ENCODE measurements at regions not wholly inside any gene's neighbourhood (a gene's known extent, or its start where the extent isn't known, plus 50 kb on each side); places are given as distances from the start of the nearest gene placed in this dataset.
A peak's percentile ranks its signal among the peaks of the same experiment; 100 is the strongest.

DNA sequence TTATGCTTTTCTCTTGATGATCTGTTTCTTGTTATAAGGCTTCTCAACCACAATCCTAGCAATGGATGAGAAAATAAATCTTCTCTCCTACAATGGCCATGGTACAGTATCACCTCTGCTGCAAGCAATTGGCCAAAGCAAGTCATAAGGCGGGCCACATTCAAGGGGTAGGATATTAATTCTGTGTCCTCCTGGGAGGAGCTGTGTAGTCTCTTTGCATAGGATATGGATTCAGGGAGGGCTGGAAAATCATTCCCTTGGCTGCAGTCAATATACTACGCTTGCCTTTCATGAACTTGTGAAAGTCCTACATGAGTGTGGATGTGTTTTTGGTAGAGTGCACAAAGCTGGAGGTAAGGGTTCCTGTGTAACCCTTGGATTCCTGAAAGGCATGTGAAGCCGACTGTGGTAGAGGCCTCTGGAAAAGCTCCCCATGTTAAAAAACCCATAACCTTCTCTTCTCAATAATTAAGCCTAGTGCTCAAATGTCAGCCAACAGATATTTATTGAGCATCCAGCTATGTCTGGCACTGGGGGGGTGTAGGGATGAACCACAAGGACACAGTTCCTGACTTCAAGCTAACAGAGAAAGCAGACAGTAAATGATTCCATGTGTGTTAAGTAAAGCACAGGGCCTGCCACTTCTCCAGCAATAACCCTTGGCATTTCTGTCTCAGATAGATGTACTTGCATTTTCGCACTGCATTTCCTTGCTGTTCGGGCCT, 147.6 kb upstream of the HS3ST3A1 start:
- no peak overlapping the region for H3K4me3 ChIP-seq (replicated peaks in 1 of 2; ENCODE audit: low read depth in 2 of 2, low read length in 2 of 2)
- TF ChIP-seq, protein P1, sequence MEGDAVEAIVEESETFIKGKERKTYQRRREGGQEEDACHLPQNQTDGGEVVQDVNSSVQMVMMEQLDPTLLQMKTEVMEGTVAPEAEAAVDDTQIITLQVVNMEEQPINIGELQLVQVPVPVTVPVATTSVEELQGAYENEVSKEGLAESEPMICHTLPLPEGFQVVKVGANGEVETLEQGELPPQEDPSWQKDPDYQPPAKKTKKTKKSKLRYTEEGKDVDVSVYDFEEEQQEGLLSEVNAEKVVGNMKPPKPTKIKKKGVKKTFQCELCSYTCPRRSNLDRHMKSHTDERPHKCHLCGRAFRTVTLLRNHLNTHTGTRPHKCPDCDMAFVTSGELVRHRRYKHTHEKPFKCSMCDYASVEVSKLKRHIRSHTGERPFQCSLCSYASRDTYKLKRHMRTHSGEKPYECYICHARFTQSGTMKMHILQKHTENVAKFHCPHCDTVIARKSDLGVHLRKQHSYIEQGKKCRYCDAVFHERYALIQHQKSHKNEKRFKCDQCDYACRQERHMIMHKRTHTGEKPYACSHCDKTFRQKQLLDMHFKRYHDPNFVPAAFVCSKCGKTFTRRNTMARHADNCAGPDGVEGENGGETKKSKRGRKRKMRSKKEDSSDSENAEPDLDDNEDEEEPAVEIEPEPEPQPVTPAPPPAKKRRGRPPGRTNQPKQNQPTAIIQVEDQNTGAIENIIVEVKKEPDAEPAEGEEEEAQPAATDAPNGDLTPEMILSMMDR (IDR thresholded peaks at IDR 0.05; ENCODE audit: low read depth, low read length) = no peak
- DNase-seq (ENCODE audit: low read depth in 2 of 2) = no peak

DNA sequence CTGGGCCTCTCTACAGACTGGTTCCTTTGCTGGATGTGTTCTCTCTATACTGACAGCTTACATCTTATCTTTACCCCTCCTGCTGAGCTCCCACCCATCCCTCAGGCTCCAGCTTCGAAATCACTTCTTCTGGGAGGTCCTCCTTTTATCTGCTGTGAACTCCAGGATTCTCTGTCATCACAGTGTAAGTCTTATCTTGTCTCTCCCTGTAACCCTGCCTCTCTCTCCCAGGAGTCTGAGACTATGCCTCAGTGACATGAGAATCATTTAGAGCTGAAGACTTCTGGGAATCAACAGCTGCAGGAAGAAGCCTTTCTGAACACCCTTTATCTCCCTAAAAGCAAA, 148.1 kb upstream of the HS3ST3A1 start:
- H3K4me3 ChIP-seq (replicated peaks in 1 of 2; ENCODE audit: low read depth in 2 of 2, low read length in 2 of 2) = no peak overlapping the region
- peak in 1 of 2 donors; percentile 25 for DNase-seq (ENCODE audit: low read depth in 2 of 2)
- TF ChIP-seq, protein P1 (IDR thresholded peaks at IDR 0.05; ENCODE audit: low read depth, low read length) = no peak

DNA sequence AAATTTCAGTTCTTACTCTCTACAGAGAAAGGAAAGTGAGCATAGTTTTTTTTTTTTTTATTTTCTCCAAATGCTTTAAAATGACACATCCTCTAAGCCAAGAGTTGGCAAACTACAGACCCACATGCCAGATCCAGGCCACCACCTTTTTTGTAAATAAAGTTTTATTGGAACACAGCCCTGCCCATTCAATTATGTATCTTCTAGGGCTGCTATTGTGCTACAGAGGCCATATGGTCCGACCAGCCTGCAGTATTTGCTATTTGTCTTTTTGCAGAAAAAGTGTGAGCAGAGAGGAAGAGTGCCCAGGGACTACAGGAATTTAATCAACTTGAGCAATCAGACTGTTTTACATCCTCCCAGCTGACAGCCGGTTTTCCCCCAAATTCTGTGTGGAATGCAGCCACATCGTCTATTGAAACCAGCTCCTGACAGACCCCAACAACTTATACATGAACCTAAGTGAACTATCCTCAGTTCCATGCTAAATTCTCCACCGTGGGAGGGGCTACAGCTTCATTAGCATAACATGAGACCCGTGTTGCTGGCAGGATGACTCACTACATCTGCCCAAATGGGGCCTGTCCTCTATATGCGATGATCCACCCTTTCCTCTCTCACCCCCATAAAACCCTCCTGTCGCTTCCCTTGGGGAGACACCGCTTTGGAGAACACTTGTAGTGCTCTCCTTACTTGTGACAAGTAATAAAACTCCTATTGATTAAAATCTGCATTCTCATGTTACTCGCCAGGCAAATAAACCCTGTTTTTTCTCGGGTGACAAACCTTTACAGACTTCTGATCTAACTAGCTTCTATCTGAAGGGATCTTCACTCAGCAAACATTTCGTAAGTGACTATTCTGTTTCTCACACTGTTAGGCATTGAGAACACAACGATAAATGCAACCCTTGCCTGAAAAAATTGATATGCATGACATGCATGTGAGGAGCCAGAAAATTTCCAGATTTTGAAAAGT, 149.4 kb upstream of the HS3ST3A1 start:
- H3K4me3 ChIP-seq (replicated peaks in 1 of 2; ENCODE audit: low read depth in 2 of 2, low read length in 2 of 2) = no peak overlapping the region
- DNase-seq (ENCODE audit: low read depth in 2 of 2) = peak; percentile 23 to 41
- TF ChIP-seq, protein P1 (IDR thresholded peaks at IDR 0.05; ENCODE audit: low read depth, low read length) = no peak

DNA sequence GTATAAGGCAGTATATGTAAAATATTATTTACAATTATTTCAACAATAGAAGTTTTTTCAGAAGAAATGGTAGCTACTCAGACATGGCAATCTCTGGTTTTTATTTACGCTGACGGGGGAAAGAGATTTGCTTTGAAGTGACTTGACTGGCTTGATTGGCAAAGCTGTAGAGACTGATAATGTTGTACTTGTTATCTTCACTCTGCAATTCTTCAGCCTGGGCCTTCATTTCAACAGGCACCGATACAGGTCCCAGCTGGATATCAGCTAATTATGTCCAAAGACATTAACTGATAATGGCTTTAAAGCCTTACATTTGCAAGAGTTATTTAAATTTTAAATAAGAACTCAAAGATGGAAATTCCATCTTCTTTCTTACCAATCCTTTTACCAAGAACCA, 151.4 kb upstream of the HS3ST3A1 start:
- TF ChIP-seq, protein P1 (IDR thresholded peaks at IDR 0.05; ENCODE audit: low read depth, low read length) = no peak
- DNase-seq (ENCODE audit: low read depth in 2 of 2) = no peak
- no peak overlapping the region for H3K4me3 ChIP-seq (replicated peaks in 1 of 2; ENCODE audit: low read depth in 2 of 2, low read length in 2 of 2)

DNA sequence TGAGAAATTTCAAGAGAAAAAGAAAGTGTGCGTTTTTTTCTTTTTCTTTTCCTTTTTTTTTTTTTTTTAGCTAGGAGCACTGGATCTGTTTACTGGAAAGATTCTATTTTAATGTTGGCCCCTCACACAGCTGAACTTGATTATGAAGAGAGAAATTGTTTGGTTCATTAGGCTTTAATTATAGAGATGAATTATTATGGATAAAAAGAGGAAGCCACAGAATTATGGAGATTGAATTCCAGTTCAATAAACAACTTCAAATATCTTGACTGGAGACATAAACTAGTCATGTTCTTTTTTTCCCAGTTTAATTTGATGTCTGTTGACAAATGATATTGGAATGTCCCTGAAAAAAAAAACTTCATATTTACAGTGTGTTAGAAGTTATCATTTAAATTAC, 152.0 kb upstream of the HS3ST3A1 start:
- H3K4me3 ChIP-seq (replicated peaks in 1 of 2; ENCODE audit: low read depth in 2 of 2, low read length in 2 of 2) = no peak overlapping the region
- TF ChIP-seq, protein P1 (IDR thresholded peaks at IDR 0.05; ENCODE audit: low read depth, low read length) = no peak

DNA sequence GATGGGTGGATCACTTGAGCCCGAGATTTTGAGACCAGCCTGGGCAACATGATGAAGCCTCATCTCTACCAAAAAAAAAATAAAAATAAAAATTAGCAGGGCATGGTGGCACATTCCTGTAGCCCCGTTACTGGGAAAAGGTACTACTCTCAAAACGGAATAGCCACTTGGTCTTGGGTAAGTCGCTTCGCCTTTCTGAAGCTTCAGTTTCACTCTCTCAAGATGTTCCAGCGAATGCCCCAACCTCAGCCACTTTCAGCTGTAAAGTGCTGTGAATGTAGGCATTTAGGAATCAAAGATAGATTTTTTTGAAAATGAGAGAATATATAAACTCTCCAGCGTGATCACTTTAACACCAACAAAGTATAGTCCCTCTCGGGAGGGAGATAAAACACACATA, 154.1 kb upstream of the HS3ST3A1 start:
- TF ChIP-seq, protein P1 (IDR thresholded peaks at IDR 0.05; ENCODE audit: low read depth, low read length) = no peak
- no peak overlapping the region for H3K4me3 ChIP-seq (replicated peaks in 1 of 2; ENCODE audit: low read depth in 2 of 2, low read length in 2 of 2)
- DNase-seq (ENCODE audit: low read depth in 2 of 2) = no peak

More for the DNA sequence above, 152.0 kb upstream of the HS3ST3A1 start:
- DNase-seq (ENCODE audit: low read depth in 2 of 2) = no peak

Data from cardiac fibroblast (primary cell).